Thymus (tissue), 11 donors: ENCODE measurements at regions not wholly inside any gene's neighbourhood (a gene's known extent, or its start where the extent isn't known, plus 50 kb on each side); places are given as distances from the start of the nearest gene placed in this dataset.

Source experiments
- DNase-seq, 9 donors: peaks; one replicate each; pipeline ENCODE4 v3.0.0-alpha.2; 2013; ENCODE audit warnings: low spot score in 9 of 9, low read depth in 6 of 9, missing footprints in 1 of 9
- H3K27ac ChIP-seq, 2 donors: one replicate each; pipeline ENCODE4 v1.5.1; 2013; ENCODE audit warnings: control low read depth in 1 of 2, low read depth in 1 of 2, low read length in 1 of 2, mild to moderate bottlenecking in 1 of 2, moderate library complexity in 1 of 2
- H3K27me3 ChIP-seq, 2 donors: one replicate each; pipeline ENCODE4 v1.5.1; 2013; ENCODE audit warnings: low read length in 1 of 2; ENCODE audit not compliant: control insufficient read depth in 2 of 2, insufficient read depth in 1 of 2
- H3K36me3 ChIP-seq, 2 donors: one replicate each; pipeline ENCODE4 v1.5.1; 2013; ENCODE audit warnings: low read length in 1 of 2, mild to moderate bottlenecking in 1 of 2, moderate library complexity in 1 of 2; ENCODE audit not compliant: control insufficient read depth in 2 of 2, insufficient read depth in 2 of 2
- H3K4me1 ChIP-seq, 2 donors: one replicate each; pipeline ENCODE4 v1.5.1; 2013; ENCODE audit warnings: low read length in 2 of 2; ENCODE audit not compliant: control insufficient read depth in 2 of 2, insufficient read depth in 2 of 2
- H3K4me3 ChIP-seq, 2 donors: one replicate each; pipeline ENCODE4 v1.5.1; 2013; ENCODE audit warnings: low read length in 2 of 2, control low read depth in 1 of 2, mild to moderate bottlenecking in 1 of 2
- H3K9me3 ChIP-seq, 2 donors: one replicate each; pipeline ENCODE4 v1.5.1; 2013; ENCODE audit warnings: low read length in 1 of 2, mild to moderate bottlenecking in 1 of 2; ENCODE audit not compliant: control insufficient read depth in 2 of 2, insufficient read depth in 1 of 2
- WGBS: extraction: QIAGEN DNeasy Blood & Tissue Kit; methylation state at CpG from one replicate; pipeline ENCODE4 v1.1.7; 2013; 5-methylcytosine and 5-hydroxymethylcytosine counted together
- donor health status: healthy.

DNA sequence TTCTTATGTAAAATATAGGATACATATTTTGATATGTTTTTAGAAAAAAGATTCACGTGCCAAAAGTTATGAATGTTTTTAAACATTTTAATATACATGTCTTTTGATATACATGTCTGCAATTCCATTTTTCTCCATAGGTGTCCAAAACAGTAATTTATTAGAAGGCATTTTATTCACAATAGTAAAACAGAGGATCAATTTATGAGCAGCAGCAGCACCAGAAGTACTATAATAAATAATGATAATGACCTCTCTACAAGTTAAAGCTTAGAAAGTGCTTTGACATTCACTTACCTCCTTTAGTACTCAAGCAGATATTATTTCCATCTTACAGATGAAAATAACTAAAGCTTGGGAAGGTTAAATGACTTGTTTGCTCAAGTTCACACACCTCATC, 96.7 kb upstream of the DBX1 start:
- Histone ChIP-seq H3K4me1 (no peaks in the 10 kb centered on the region), H3K9me3 (no peaks in the 10 kb centered on the region), H3K27me3 (no peaks in the 10 kb centered on the region), H3K27ac (no peak overlapping the region), H3K4me3 (no peak overlapping the region), H3K36me3 (no peaks in the 10 kb centered on the region)
- WGBS, result 89% methylated on average over 1 of the region's 1 CpG
- DNase-seq, result no peak

DNA sequence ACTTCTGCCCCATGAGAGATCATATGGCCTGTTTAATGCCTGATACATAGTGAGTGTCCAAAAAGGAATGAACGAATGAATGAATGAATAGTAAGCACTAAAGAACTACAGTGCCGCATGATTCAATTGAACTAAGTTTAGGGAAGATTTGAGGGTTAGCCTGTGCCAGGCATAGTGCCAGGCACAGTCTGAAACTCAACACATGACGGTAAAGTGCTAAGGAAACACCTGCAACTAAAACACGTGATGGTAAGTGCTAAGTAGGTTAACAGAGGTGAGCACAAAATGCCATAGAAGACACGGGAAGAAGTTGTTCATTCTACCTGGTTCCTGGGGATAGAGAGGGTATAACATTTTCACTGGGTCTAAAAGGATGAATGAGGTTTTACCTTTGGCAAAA, 93.5 kb upstream of the DBX1 start:
- Histone ChIP-seq H3K36me3 (no peaks in the 10 kb centered on the region), H3K4me1 (no peaks in the 10 kb centered on the region), H3K27ac (no peak overlapping the region), H3K4me3 (no peak overlapping the region), H3K27me3 (no peaks in the 10 kb centered on the region), H3K9me3 (no peaks in the 10 kb centered on the region)
- 68% methylated on average over 5 of the region's 5 CpGs for whole genome bisulfite sequencing
- peak in 2 of 9 donors; percentile 13 to 25 for DNase-seq

DNA sequence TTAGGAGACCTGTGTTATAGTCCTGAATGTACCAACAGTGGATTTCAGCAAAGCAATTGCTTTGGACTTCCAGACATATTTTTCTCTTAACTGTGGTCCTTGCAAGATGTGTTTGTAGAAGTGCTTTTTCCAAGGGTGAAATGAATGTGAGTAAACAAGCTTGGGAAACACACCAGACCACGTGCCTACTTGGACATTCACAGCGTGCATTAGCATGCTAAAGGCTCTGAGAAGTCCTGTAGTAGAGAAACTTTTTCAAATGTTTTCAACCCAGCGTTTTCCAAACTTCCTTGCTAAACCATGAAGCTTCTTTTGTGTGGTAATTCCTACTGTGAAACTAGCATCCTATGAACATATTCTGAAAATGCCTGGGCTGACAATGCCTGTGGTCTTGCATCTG, 91.2 kb upstream of the DBX1 start:
- 85% methylated on average over 3 of the region's 3 CpGs for WGBS
- no peak for DNase-seq
- no peak overlapping the region for H3K27ac ChIP-seq
- no peak overlapping the region for H3K4me3 ChIP-seq
- no peaks in the 10 kb centered on the region for H3K27me3 ChIP-seq
- H3K36me3 ChIP-seq, result no peaks in the 10 kb centered on the region
- H3K4me1 ChIP-seq, result no peaks in the 10 kb centered on the region
- no peaks in the 10 kb centered on the region for H3K9me3 ChIP-seq

DNA sequence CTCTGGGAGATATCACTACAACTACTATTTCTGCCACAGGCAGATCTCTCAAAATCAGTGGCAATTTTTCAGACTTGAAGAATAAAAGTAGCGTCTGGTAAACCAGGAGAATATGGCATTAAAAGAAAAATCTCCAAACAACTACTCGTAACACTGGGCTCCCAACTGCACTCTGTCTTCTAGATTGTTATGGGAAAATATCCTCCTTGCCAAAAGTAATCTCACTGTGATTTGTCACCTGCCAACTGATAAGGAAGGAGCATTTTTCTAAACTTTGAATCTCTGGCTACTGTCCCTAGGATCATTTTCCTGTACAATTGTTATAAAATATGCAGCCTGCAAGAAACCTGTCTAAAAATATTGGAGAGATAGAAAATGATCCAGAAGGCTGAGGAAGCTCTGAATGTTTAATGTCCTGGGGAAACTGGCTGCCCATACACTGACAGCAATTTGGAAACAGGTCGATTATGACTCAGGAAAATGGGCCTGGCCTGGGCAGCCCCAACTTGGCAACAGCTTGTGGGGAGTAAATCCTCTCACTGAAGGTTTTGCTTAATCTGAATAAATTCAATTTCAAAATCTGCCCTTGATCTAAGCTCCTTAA, 90.5 kb upstream of the DBX1 start:
- WGBS, result 83% methylated on average over 3 of the region's 3 CpGs
- H3K4me1 ChIP-seq, result no peaks in the 10 kb centered on the region
- no peak overlapping the region for H3K27ac ChIP-seq
- H3K4me3 ChIP-seq, result no peak overlapping the region
- DNase-seq, result no peak
- no peaks in the 10 kb centered on the region for H3K36me3 ChIP-seq
- no peaks in the 10 kb centered on the region for H3K9me3 ChIP-seq
- H3K27me3 ChIP-seq, result no peaks in the 10 kb centered on the region

DNA sequence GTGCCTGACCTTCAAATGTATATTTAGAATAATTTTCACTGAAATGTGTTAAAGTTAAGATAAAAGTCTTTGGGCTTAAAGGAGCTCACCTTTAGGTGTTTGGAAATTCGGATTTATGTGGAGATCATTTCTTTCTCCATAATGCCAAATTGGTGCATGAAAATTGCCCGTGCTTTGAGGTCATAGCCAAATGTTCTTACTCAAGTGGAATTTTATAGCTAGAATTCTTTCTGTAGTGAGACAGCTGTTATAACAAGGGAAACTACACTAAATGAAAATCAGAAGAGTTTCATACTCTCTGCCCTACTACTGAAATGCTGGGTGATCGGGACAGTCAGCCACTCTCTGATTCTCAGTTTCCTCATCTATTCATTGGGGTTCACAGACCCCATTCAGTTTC, 89.5 kb upstream of the DBX1 start:
- no peak for DNase-seq

DNA sequence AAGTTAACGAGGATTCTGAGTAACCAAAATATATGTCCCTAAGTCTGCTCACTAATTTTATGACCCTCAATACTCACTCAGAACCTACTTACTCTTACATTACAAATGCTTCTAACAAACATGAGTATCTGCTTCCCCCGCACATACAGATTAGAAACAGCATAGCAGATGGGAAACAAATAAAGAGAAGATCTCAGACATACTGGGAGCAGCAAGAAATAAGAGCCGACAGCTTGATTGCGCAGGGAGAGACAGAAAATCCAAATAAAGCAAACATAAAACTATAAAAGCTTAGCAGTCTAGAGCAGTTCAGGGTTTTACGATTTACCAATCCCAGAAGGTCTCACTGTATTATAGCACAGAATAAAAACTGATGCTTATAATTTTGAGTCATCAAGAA, 89.1 kb upstream of the DBX1 start:
- Histone ChIP-seq H3K27ac (no peak overlapping the region), H3K36me3 (no peaks in the 10 kb centered on the region), H3K4me1 (no peaks in the 10 kb centered on the region), H3K27me3 (no peaks in the 10 kb centered on the region), H3K9me3 (no peaks in the 10 kb centered on the region), H3K4me3 (no peak overlapping the region)
- no peak for DNase-seq
- 97% methylated on average over 5 of the region's 5 CpGs for WGBS

More for the DNA sequence above, 89.5 kb upstream of the DBX1 start:
- no peak overlapping the region for H3K4me3 ChIP-seq
- 97% methylated on average over 3 of the region's 3 CpGs for WGBS
- no peaks in the 10 kb centered on the region for H3K4me1 ChIP-seq
- H3K9me3 ChIP-seq, result no peaks in the 10 kb centered on the region
- H3K36me3 ChIP-seq, result no peaks in the 10 kb centered on the region
- H3K27ac ChIP-seq, result no peak overlapping the region
- H3K27me3 ChIP-seq, result no peaks in the 10 kb centered on the region

DNA sequence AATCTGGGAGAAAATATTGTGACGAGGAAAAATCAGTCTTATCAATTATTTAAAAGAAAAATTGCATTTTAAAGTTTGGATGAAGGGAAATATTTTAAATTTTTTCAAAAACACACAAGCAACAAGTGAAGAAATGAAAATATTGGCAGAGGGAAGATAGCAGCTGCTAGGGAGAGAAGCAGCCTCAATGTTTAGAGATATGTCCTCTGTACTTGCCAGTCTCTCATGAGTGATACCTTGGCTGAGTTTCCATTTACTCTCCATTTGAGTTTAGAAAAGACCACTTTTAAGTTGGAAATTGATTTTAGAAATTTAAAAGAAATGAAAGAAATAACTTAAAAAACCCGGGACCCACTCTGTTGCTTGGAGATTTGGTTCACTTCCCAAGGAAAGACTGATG, 88.6 kb upstream of the DBX1 start:
- H3K27me3 ChIP-seq, result no peaks in the 10 kb centered on the region
- no peak overlapping the region for H3K27ac ChIP-seq
- H3K9me3 ChIP-seq, result no peaks in the 10 kb centered on the region
- no peak for DNase-seq
- H3K4me3 ChIP-seq, result no peak overlapping the region
- H3K4me1 ChIP-seq, result no peaks in the 10 kb centered on the region
- no peaks in the 10 kb centered on the region for H3K36me3 ChIP-seq
- WGBS, result 89% methylated on average over 2 of the region's 2 CpGs

DNA sequence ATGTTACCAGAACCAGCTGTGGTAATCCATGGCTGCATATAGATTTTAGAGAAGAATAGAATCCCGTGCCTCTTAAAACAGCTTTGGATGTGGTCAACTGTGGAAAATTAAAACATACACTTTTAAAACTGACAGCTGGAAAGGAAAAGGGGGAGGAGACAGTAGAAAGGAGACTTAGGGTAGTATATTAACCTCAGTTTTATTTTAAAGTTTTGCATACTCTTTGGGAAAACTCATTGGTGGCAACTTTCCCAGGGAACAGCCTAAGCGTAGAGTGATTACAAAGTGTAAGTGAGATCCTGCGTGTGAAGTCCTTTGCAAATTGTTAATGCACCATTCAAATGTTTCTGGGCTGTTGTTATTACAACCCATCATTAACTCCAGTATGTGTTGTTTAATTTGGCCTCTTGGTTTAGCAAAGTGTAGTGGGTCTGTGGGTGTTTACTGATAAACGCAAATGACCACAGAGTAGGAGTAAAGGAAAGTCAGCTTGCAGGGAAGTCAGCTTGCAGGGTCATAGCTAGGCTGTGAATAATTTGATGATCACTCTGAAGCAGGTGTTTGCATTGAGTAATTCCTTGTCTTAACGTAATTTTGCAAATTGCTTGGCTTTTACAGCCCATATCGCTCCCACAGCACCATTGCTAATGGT, 88.0 kb upstream of the DBX1 start:
- H3K4me1 ChIP-seq, result no peaks in the 10 kb centered on the region
- no peak overlapping the region for H3K27ac ChIP-seq
- H3K4me3 ChIP-seq, result no peak overlapping the region
- no peaks in the 10 kb centered on the region for H3K27me3 ChIP-seq
- no peaks in the 10 kb centered on the region for H3K9me3 ChIP-seq
- no peak for DNase-seq
- no peaks in the 10 kb centered on the region for H3K36me3 ChIP-seq
- WGBS, result 52% methylated on average over 6 of the region's 6 CpGs

DNA sequence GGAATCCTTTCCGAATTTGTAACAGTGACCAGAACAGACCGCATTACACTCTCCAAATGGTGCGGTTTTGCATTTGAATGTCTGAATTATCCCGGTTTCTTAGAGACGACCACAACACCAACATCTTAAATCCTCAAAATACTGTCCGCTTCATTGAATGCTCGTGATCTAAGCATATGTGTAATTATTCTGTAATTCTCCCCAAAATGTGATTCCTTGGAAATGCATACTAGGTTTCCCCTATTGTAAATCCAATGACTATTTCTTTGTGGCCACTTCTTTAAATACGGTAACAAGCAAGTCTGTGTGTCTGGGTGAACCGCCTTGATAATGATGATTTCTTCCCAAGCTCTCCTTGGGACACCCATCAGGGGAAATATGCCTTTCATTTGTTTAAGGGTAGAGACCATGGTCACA, 87.3 kb upstream of the DBX1 start:
- Histone ChIP-seq H3K27ac (no peak overlapping the region), H3K9me3 (no peaks in the 10 kb centered on the region), H3K4me1 (no peaks in the 10 kb centered on the region), H3K4me3 (no peak overlapping the region), H3K27me3 (no peaks in the 10 kb centered on the region), H3K36me3 (no peaks in the 10 kb centered on the region)
- WGBS, result 77% methylated on average over 9 of the region's 9 CpGs
- DNase-seq, result no peak
